ENCODE measurements at regions not wholly inside any gene's neighbourhood (a gene's known extent, or its start where the extent isn't known, plus 50 kb on each side); places are given as distances from the start of the nearest gene placed in this dataset.
"Not testable (repeated sequence)": the region's sequence is repeated elsewhere in the genome, so short reads cannot be mapped to it uniquely, and the experiment has no call there.

GRCh38 chr12:67892259-67893021, 96.8 kb upstream of the IFNG-AS1 start:
- no peak overlapping the region for H3K27ac ChIP-seq
- TF ChIP-seq CTCF (IDR thresholded peaks at IDR 0.05), result no peak
- no peak for TF ChIP-seq ZFX (IDR thresholded peaks at IDR 0.05; ENCODE audit: borderline replicate concordance)

- no peak overlapping the region for H3K27ac ChIP-seq
- TF ChIP-seq ZFX (IDR thresholded peaks at IDR 0.05; ENCODE audit: borderline replicate concordance) (no peak), CTCF (IDR thresholded peaks at IDR 0.05) (no peak)
Observed at GRCh38 chr12:67893022-67893580, 96.1 kb upstream of the IFNG-AS1 start.

GRCh38 chr12:67900418-67900817, 88.8 kb upstream of the IFNG-AS1 start:
- not testable (repeated sequence) for H3K27ac ChIP-seq

- no peak for TF ChIP-seq ZFX (IDR thresholded peaks at IDR 0.05; ENCODE audit: borderline replicate concordance)
- no peak overlapping the region for H3K27ac ChIP-seq
Observed at GRCh38 chr12:67909091-67909531, 80.1 kb upstream of the IFNG-AS1 start.

GRCh38 chr12:67909681-67910080, 79.6 kb upstream of the IFNG-AS1 start:
- TF ChIP-seq ZFX (IDR thresholded peaks at IDR 0.05; ENCODE audit: borderline replicate concordance) (no peak), CTCF (IDR thresholded peaks at IDR 0.05) (no peak)
- H3K27ac ChIP-seq, result no peak overlapping the region

- no peak overlapping the region for H3K27ac ChIP-seq
- no peak for TF ChIP-seq CTCF (IDR thresholded peaks at IDR 0.05)
- TF ChIP-seq ZFX (IDR thresholded peaks at IDR 0.05; ENCODE audit: borderline replicate concordance), result no peak
Observed at GRCh38 chr12:67910360-67911274, 78.6 kb upstream of the IFNG-AS1 start.

- no peak overlapping the region for H3K27ac ChIP-seq
- TF ChIP-seq CTCF (IDR thresholded peaks at IDR 0.05) (no peak), ZFX (IDR thresholded peaks at IDR 0.05; ENCODE audit: borderline replicate concordance) (no peak)
Observed at GRCh38 chr12:67911275-67911600, 78.0 kb upstream of the IFNG-AS1 start.

- no peak overlapping the region for H3K27ac ChIP-seq
- TF ChIP-seq ZFX (IDR thresholded peaks at IDR 0.05; ENCODE audit: borderline replicate concordance) (no peak), CTCF (IDR thresholded peaks at IDR 0.05) (no peak)
Observed at GRCh38 chr12:67911789-67912188, 77.5 kb upstream of the IFNG-AS1 start.

Measured in 22Rv1 (cell line).